ENCODE measurements at regions not wholly inside any gene's neighbourhood (a gene's known extent, or its start where the extent isn't known, plus 50 kb on each side); places are given as distances from the start of the nearest gene placed in this dataset.

GRCh38 chr2:215636816-215637215 lies 200.9 kb upstream of the FN1 start:
- TF ChIP-seq CTCF (IDR thresholded peaks at IDR 0.05) (no peak), POLR2AphosphoS5 (IDR thresholded peaks at IDR 0.05) (no peak), POLR2A (IDR thresholded peaks at IDR 0.05) (no peak)
